GM12878 (cell line): ENCODE measurements at regions not wholly inside any gene's neighbourhood (a gene's known extent, or its start where the extent isn't known, plus 50 kb on each side); places are given as distances from the start of the nearest gene placed in this dataset.

Experiments
- CHD2 ChIP-seq: IDR thresholded peaks from 2 replicates; pipeline ENCODE4 v1.6.1; 2011; ENCODE audit warnings: low read depth, low read length, improper control_type of control experiment, borderline replicate concordance
- HDAC6 ChIP-seq: fragments of 200-600 bp; sonication (generic); IDR thresholded peaks from one replicate; pipeline ENCODE4 v1.8.0; 2017; ENCODE audit warnings: antibody characterized with exemption; ENCODE audit not compliant: unreplicated experiment
- POLR2A ChIP-seq: IDR thresholded peaks from 2 replicates; pipeline ENCODE4 v1.6.1; 2011; ENCODE audit warnings: low read depth, mild to moderate bottlenecking, low read length
- POLR2AphosphoS5 ChIP-seq: IDR thresholded peaks from 2 replicates; pipeline ENCODE4 v1.6.1; 2011; ENCODE audit warnings: mild to moderate bottlenecking, low read length, inconsistent platforms
- RBBP5 ChIP-seq: fragments of 200-600 bp; sonication (generic); conservative IDR thresholded peaks from 2 replicates; pipeline ENCODE4 v1.6.1; 2016
- RCOR1 ChIP-seq: conservative IDR thresholded peaks from 2 replicates; pipeline ENCODE4 v1.6.1; 2012; ENCODE audit warnings: low read depth, low read length, improper control_type of control experiment
- SIN3A ChIP-seq: IDR thresholded peaks from 2 replicates; pipeline ENCODE4 v1.6.1; 2012; ENCODE audit warnings: low read depth, low read length, improper control_type of control experiment
- SIX5 ChIP-seq: IDR thresholded peaks from 2 replicates; pipeline ENCODE4 v1.6.1; 2011; ENCODE audit warnings: mild to moderate bottlenecking, low read depth, low read length, moderate library complexity; ENCODE audit not compliant: severe bottlenecking
- SRF ChIP-seq, 2 experiments: IDR thresholded peaks; 2 replicates each; pipeline ENCODE4 v1.6.1; 2011; ENCODE audit warnings: low read depth in 2 of 2, low read length in 2 of 2, mild to moderate bottlenecking in 1 of 2, moderate library complexity in 1 of 2
- TBL1XR1 ChIP-seq: IDR thresholded peaks from 2 replicates; pipeline ENCODE4 v1.6.1; 2012; ENCODE audit warnings: low read depth, low read length, improper control_type of control experiment
- YY1 ChIP-seq: IDR thresholded peaks from 2 replicates; pipeline ENCODE4 v1.6.1; 2011; ENCODE audit warnings: low read depth, mild to moderate bottlenecking, low read length
- ZNF207 ChIP-seq: fragments of 450-650 bp; IDR thresholded peaks from 2 replicates; pipeline ENCODE4 v1.6.1; 2014; ENCODE audit warnings: antibody characterized with exemption, mild to moderate bottlenecking, borderline replicate concordance
- TF ChIP-seq, protein P1 (sequence below), 3 experiments: IDR thresholded peaks in 2 of 3; conservative IDR thresholded peaks in 1 of 3; 2 replicates each; pipeline ENCODE4 v1.5.1; 2011; ENCODE audit warnings: low read depth in 3 of 3, low read length in 3 of 3, mild to moderate bottlenecking in 3 of 3, control low read depth in 2 of 3, moderate library complexity in 2 of 3, inconsistent platforms in 1 of 3, mixed read lengths in 1 of 3; ENCODE audit not compliant: control insufficient read depth in 2 of 3, insufficient read depth in 1 of 3; ENCODE audit errors: extremely low read depth in 1 of 3

DNA sequence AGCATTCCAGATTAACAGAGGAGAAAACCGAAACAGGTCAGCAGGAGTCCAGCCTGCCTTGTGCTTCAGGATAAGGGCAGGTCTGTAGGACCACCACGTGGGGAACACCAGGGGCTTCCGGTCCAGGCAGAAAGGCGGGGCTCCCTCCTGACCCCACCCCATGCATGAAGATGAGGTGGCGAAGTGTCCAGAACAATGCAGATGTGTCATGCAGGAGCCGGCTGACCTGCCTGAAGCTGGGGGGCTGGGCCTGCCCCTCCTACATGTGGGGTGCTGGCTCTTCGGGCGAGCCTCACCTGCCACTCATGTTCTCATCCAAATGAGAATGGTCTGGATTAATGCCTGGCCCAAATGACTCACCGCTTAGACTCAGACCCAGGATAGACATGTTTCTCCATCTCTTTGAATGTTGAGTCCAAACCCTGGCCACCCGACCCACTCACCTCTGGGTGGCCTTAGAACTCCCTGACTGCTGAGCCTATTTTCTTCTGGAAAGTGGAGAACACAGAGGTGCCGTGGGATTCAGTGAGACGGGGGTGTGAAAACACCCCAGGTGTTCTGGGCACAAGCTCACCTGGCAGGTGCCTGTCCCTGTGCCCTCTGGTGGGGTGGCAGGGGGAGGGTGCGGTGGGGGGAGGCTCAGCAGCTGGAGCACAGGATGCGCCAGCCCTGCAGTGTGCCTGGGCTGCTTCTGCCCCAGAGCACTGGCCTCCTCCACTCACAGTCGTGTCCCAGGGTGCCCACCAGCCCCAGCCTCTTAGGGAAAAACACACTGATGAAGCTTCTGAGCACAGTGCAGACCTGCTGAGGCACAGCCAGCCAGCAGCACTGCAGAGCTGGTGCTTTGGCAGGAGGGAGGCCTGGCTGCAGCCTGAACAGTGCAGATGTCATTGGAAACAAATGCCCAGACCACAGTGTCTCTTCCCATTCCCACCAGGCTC lies 55.2 kb upstream of the GDF10 start:
- TF ChIP-seq TBL1XR1 = no peak
- TF ChIP-seq POLR2A = no peak
- TF ChIP-seq, protein P1, sequence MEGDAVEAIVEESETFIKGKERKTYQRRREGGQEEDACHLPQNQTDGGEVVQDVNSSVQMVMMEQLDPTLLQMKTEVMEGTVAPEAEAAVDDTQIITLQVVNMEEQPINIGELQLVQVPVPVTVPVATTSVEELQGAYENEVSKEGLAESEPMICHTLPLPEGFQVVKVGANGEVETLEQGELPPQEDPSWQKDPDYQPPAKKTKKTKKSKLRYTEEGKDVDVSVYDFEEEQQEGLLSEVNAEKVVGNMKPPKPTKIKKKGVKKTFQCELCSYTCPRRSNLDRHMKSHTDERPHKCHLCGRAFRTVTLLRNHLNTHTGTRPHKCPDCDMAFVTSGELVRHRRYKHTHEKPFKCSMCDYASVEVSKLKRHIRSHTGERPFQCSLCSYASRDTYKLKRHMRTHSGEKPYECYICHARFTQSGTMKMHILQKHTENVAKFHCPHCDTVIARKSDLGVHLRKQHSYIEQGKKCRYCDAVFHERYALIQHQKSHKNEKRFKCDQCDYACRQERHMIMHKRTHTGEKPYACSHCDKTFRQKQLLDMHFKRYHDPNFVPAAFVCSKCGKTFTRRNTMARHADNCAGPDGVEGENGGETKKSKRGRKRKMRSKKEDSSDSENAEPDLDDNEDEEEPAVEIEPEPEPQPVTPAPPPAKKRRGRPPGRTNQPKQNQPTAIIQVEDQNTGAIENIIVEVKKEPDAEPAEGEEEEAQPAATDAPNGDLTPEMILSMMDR (IDR thresholded peaks at IDR 0.05 in 2 of 3, conservative IDR thresholded peaks at IDR 0.05 in 1 of 3; ENCODE audit: control insufficient read depth in 2 of 3, extremely low read depth in 1 of 3, insufficient read depth in 1 of 3, low read depth in 3 of 3, low read length in 3 of 3) = no peak
- no peak for TF ChIP-seq CHD2
- no peak for TF ChIP-seq SIN3A
- TF ChIP-seq SIX5 = no peak
- TF ChIP-seq POLR2AphosphoS5 = no peak
- TF ChIP-seq YY1 = no peak
- TF ChIP-seq RBBP5 = no peak
- no peak for TF ChIP-seq RCOR1
- no peak for TF ChIP-seq SRF (IDR thresholded peaks at IDR 0.05; ENCODE audit: low read depth in 2 of 2, low read length in 2 of 2)
- TF ChIP-seq ZNF207 = no peak
- no peak for TF ChIP-seq HDAC6
